GM20000 (cell line): ENCODE measurements at regions not wholly inside any gene's neighbourhood (a gene's known extent, or its start where the extent isn't known, plus 50 kb on each side); places are given as distances from the start of the nearest gene placed in this dataset.
"Not testable (repeated sequence)": the region's sequence is repeated elsewhere in the genome, so short reads cannot be mapped to it uniquely, and the experiment has no call there.

Source experiments
- DNase-seq: peaks from one replicate; pipeline ENCODE4 v3.0.0; 2012; ENCODE audit warnings: low spot score
- TF ChIP-seq, protein P1 (sequence below): IDR thresholded peaks from 2 replicates; pipeline ENCODE4 v1.5.1; 2012; ENCODE audit warnings: mild to moderate bottlenecking, control low read depth; ENCODE audit errors: extremely low read depth, missing control alignments

DNA sequence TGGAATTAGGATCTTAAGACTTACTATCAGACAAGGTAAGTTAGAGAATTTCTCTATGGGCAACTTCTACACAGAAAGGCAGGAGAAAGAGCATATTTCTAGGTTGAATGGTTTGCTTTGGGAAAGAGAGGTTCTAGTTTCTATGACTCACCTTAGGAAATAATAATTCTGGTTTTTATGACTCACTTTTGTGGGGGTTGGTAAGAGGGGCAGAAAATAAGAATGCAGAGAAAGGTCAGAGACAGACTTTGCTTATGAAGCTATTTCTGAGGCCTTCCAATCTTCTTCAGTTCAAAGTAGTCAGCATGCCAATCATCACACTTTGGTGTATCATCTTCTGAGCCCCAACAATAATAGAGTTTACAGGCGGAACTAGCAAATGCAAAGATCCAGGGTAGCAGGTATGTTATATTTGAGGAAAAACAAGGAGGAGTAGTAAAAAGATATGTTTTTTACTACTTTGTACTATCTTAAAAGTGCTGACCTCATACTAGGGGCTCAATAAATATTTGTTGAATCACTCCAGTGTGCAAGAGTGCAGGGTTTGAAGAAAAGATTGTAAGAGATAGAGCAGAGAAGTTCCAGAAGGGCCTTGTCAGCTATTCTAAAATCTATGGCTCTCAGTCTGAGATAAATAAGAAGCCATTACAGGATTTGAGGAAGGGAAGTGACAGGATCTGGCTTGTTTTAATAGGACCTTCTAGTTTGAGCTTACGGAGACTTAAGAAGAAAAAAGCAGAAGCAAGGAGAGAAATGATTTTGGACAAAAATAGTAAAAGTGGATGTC is 56.7 kb upstream of the LRFN5 start:
- no peak for DNase-seq
- TF ChIP-seq, protein P1, sequence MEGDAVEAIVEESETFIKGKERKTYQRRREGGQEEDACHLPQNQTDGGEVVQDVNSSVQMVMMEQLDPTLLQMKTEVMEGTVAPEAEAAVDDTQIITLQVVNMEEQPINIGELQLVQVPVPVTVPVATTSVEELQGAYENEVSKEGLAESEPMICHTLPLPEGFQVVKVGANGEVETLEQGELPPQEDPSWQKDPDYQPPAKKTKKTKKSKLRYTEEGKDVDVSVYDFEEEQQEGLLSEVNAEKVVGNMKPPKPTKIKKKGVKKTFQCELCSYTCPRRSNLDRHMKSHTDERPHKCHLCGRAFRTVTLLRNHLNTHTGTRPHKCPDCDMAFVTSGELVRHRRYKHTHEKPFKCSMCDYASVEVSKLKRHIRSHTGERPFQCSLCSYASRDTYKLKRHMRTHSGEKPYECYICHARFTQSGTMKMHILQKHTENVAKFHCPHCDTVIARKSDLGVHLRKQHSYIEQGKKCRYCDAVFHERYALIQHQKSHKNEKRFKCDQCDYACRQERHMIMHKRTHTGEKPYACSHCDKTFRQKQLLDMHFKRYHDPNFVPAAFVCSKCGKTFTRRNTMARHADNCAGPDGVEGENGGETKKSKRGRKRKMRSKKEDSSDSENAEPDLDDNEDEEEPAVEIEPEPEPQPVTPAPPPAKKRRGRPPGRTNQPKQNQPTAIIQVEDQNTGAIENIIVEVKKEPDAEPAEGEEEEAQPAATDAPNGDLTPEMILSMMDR: no peak

DNA sequence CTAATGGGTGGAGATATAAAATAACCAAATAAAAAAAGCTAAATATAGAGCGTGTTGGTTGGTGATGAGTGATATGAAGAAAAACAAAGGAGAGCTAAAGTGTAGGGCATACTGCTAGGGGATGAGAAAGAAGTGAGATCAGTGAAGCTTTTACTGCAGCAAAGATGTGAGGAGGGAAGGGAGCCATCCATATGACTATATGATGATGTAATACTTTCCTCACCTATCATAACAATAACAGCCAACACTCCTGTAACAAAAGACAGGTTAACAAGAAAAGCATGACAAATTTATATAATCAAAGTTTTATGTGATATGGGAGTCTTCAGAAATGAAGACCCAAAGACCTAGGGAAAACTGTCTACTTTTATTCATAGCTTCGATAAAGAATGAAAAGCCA is 57.4 kb upstream of the LRFN5 start:
- TF ChIP-seq, protein P1: no peak
- no peak for DNase-seq

DNA sequence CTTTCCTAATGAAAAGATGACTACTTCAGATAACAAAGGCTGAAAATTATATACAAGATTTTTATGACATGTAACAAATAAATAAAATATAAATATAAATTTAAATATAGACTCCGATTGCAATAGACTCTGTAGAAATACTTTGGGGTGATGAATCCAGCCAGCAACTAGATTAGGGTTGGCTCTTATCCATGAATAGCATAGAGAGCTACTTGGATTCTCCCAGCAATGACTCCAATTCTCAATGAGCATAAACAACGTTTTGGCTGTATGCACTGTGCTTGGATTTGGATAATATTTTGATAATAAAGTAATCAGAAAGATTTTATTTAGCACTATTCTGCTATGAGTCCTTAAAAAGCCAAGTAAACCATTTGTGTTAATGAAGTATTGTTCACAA is 58.0 kb upstream of the LRFN5 start:
- no peak for DNase-seq
- TF ChIP-seq, protein P1: no peak

DNA sequence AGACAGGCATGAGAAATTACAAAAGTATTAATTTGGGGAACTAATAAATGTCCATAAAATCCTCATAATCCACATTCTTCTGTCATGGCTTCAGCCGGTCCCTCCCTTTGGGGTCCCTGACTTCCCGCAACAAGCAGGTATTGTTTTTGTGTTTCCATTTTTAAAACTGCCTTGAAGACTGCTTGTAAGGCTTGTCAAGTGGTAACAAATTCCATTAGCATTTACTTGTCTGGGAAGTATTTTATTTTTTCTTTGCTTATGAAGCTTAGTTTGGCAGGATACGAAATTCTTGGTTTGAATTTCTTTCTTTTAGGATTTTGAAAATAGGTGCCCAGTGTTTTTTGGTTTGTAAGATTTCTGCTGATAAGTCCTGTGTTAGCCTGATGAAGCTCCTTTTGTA is 65.3 kb upstream of the LRFN5 start:
- no peak for DNase-seq
- TF ChIP-seq, protein P1: no peak

DNA sequence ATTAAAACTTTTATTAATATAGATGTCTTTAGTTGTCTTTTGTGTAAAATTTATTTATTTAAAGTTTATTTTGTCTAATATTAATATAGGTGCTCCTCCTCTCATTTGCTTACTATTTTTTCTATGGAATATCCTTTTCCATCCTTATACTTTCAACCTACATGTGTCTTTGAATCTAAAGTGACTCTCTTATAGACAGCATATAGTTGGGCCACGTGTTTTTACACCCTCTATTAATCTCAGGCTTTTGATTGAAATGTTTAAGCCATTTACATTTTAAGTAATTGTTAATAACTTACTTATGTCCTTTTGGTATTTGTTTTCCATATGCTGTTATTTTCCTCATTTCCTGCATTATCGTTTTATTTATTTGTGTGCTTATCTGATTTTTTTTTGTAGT is 74.4 kb upstream of the LRFN5 start:
- DNase-seq: no peak
- TF ChIP-seq, protein P1: no peak

DNA sequence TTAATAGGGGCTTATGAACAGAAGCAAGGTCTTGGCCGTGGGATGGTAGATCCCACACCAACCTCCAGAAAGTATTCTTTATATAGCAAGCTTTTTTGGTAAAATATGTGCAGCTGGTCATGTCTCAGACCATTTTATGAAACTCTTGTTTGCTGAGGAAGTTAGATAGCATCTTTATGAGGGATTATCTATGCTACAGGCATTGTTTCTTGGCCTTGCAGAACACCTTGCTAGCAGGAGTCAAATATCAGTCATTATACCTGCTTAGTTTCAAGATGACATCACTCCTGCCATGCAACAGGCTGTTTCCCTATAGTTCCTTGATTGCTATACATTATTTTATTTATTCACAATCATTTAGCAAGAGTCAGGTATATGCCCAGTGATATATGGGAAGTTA is 84.8 kb upstream of the LRFN5 start:
- TF ChIP-seq, protein P1: no peak
- DNase-seq: no peak

DNA sequence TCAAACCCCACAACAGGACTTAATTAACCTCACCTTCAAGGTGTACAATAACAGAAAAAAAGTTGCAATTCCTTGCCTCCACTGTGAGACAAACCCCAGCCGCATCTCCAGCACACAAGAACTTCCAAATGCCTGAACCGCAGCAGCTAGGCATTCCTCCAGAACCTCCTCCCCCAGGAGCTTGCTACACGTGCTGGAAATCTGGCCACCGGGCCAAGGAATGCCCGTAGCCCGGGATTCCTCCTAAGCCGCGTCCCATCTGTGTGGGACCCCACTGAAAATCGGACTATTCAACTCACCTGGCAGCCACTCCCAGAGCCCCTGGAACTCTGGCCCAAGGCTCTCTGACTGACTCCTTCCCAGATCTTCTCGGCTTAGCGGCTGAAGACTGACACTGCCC is 88.6 kb upstream of the LRFN5 start:
- DNase-seq: not testable (repeated sequence)

DNA sequence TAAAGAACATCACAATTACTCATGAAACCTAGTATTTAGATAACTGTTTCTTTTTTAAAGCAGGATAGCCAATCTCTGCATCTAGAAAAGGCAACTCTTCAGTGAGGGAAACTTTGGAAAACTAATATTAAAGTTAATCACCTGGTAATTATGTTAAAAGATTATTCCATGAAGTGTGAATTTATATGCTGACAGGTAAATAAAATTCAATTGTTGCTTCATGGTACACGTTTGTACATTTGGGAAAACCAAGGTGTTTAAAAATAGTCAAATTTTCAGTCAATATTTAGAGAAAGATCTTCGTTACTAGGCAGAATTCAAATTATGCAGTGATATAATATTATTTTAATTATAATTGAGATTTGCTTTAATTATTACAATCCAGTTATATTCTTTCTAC is 100.1 kb upstream of the LRFN5 start:
- no peak for DNase-seq
- TF ChIP-seq, protein P1: no peak
